Esophagus muscularis mucosa (tissue), 4 donors: ENCODE measurements at regions not wholly inside any gene's neighbourhood (a gene's known extent, or its start where the extent isn't known, plus 50 kb on each side); places are given as distances from the start of the nearest gene placed in this dataset.

Experiments
- CTCF ChIP-seq, 3 experiments: fragments of 200-600 bp in 2 of 3; fragments of 450-650 bp in 1 of 3; sonication (generic) in 2 of 3; IDR thresholded peaks; one replicate each; pipeline ENCODE4 v1.5.1; 2017 to 2019; ENCODE audit warnings: antibody characterized with exemption in 3 of 3, mild to moderate bottlenecking in 2 of 3, moderate library complexity in 1 of 3
- EP300 ChIP-seq: sonication (generic); formaldehyde crosslinking; IDR thresholded peaks from one replicate; pipeline ENCODE4 v1.6.1; 2017; ENCODE audit warnings: antibody characterized with exemption
- POLR2AphosphoS5 ChIP-seq, 2 donors: sonication (generic); formaldehyde crosslinking; IDR thresholded peaks; one replicate each; pipeline ENCODE4 v1.6.1; 2017; ENCODE audit warnings: antibody characterized with exemption in 2 of 2

- TF ChIP-seq CTCF (IDR thresholded peaks at IDR 0.05) (no peak), EP300 (no peak), POLR2AphosphoS5 (IDR thresholded peaks at IDR 0.05) (no peak)
Measured at GRCh38 chr1:106548726-106549125, 507.7 kb upstream of the PRMT6 start.
